NB4 (cell line): ENCODE measurements at regions not wholly inside any gene's neighbourhood (a gene's known extent, or its start where the extent isn't known, plus 50 kb on each side); places are given as distances from the start of the nearest gene placed in this dataset.

Source experiments
- CTCF ChIP-seq: IDR thresholded peaks from one replicate; pipeline ENCODE4 v1.5.1; 2012; ENCODE audit warnings: low read depth, low read length
- POLR2A ChIP-seq: IDR thresholded peaks from 2 replicates; pipeline ENCODE4 v1.6.1; 2011; ENCODE audit warnings: mild to moderate bottlenecking; ENCODE audit not compliant: insufficient read length; ENCODE audit errors: extremely low read depth

DNA sequence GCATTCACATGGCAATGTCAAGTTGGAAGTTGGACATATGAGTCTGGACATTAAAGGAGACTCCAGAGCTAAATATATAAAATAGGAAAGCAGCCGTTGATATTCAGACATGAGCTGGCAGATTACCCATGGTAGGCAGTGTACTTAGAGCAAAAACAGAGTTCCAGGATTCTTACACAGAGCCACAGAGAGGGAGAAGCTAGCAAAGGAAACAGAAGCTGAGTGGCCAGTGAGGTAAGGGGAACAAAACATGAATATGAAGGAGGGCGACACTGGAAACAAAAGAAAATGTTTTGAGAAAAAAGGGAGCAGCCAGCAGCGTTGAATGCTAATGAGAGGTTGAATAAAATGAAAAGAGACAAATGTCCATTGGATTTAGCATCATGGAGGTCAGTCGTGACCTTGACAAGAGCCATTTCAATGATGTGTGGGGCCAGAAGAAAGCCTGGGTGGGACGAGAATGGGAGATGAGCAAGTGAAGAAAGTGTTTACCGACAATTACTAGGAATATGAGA, 198.4 kb downstream of the POU4F1 start:
- TF ChIP-seq POLR2A = no peak
- TF ChIP-seq CTCF = no peak
